ENCODE measurements at regions not wholly inside any gene's neighbourhood (a gene's known extent, or its start where the extent isn't known, plus 50 kb on each side); places are given as distances from the start of the nearest gene placed in this dataset.
"Not testable (repeated sequence)": the region's sequence is repeated elsewhere in the genome, so short reads cannot be mapped to it uniquely, and the experiment has no call there.

DNA sequence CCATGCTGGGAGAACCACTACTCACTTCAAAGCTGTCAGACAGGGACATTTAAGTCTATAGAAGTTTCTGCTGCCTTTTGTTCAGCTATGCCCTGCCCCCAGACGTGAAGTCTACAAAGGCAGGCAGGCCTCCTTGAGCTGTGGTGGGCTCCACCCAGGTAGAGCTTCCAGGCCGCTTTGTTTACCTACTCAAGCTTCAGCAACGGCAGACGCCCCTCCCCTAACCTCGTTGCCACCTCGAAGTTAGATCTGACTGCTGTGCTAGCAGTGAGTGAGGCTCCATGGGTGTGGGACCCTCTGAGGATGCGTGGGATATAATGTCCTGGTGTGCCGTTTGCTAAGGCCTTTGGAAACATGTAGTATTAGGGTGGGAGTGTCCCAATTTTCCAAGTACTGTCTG lies 276.7 kb downstream of the ZIC4 start:
- DNase-seq: no peak
- Histone ChIP-seq H3K4me3 (ENCODE audit: low read length) (no peak overlapping the region), H3K27ac (ENCODE audit: low read length) (no peak overlapping the region), H3K27me3 (ENCODE audit: control insufficient read depth, insufficient read depth, low read length) (no peaks in the 10 kb centered on the region), H3K9me3 (ENCODE audit: control insufficient read depth, low read depth, low read length) (no peaks in the 10 kb centered on the region), H3K4me1 (ENCODE audit: control insufficient read depth, insufficient read depth, low read length) (no peaks in the 10 kb centered on the region), H3K36me3 (ENCODE audit: control insufficient read depth, insufficient read depth, low read length) (no peaks in the 10 kb centered on the region)
- no CpG with 5 or more reads among the region's 8 CpGs for WGBS (ENCODE audit: insufficient coverage, low lambda C conversion rate)

GRCh38 chr3:147122350-147122749 lies 284.0 kb downstream of the ZIC4 start:
- WGBS (ENCODE audit: insufficient coverage, low lambda C conversion rate): 67% methylated on average over 1 of the region's 1 CpG

GRCh38 chr3:147119989-147120388 lies 286.4 kb downstream of the ZIC4 start:
- Histone ChIP-seq H3K9me3 (ENCODE audit: control insufficient read depth, low read depth, low read length) (no peaks in the 10 kb centered on the region), H3K27me3 (ENCODE audit: control insufficient read depth, insufficient read depth, low read length) (no peaks in the 10 kb centered on the region), H3K36me3 (ENCODE audit: control insufficient read depth, insufficient read depth, low read length) (no peaks in the 10 kb centered on the region), H3K4me1 (ENCODE audit: control insufficient read depth, insufficient read depth, low read length) (no peaks in the 10 kb centered on the region), H3K27ac (ENCODE audit: low read length) (no peak overlapping the region), H3K4me3 (ENCODE audit: low read length) (no peak overlapping the region)
- 11% methylated on average over 3 of the region's 4 CpGs for WGBS (ENCODE audit: insufficient coverage, low lambda C conversion rate)
- DNase-seq: no peak

More at GRCh38 chr3:147122350-147122749, 284.0 kb downstream of the ZIC4 start:
- Histone ChIP-seq H3K27me3 (ENCODE audit: control insufficient read depth, insufficient read depth, low read length) (no peaks in the 10 kb centered on the region), H3K9me3 (ENCODE audit: control insufficient read depth, low read depth, low read length) (no peaks in the 10 kb centered on the region), H3K36me3 (ENCODE audit: control insufficient read depth, insufficient read depth, low read length) (no peaks in the 10 kb centered on the region), H3K4me1 (ENCODE audit: control insufficient read depth, insufficient read depth, low read length) (no peaks in the 10 kb centered on the region), H3K4me3 (ENCODE audit: low read length) (no peak overlapping the region), H3K27ac (ENCODE audit: low read length) (no peak overlapping the region)
- DNase-seq: no peak

DNA sequence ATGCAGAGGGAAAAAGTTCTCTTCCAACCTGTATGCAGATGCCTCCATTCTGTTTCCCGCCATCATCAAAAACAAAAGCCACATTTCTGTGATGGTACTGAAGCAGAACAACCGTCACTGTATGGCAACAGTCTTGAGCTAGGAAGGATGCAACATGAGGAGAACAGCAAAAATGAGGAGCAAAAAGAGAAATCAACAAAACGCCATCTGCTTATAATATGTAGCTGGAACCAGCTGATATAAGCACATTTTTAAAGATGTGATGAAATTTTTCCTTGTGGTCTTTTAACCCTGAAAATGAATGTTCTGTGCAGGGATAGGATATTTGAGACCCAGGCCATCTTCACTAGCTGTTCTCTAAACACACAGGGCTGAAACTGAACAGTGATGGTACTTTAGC lies 287.0 kb downstream of the ZIC4 start:
- no peak overlapping the region for H3K4me3 ChIP-seq (ENCODE audit: low read length)
- WGBS (ENCODE audit: insufficient coverage, low lambda C conversion rate): no CpG with 5 or more reads among the region's 3 CpGs
- no peaks in the 10 kb centered on the region for H3K27me3 ChIP-seq (ENCODE audit: control insufficient read depth, insufficient read depth, low read length)
- no peaks in the 10 kb centered on the region for H3K4me1 ChIP-seq (ENCODE audit: control insufficient read depth, insufficient read depth, low read length)
- no peaks in the 10 kb centered on the region for H3K36me3 ChIP-seq (ENCODE audit: control insufficient read depth, insufficient read depth, low read length)
- DNase-seq: no peak
- no peaks in the 10 kb centered on the region for H3K9me3 ChIP-seq (ENCODE audit: control insufficient read depth, low read depth, low read length)
- no peak overlapping the region for H3K27ac ChIP-seq (ENCODE audit: low read length)

GRCh38 chr3:147118611-147119010 lies 287.7 kb downstream of the ZIC4 start:
- Histone ChIP-seq H3K4me1 (ENCODE audit: control insufficient read depth, insufficient read depth, low read length) (no peaks in the 10 kb centered on the region), H3K9me3 (ENCODE audit: control insufficient read depth, low read depth, low read length) (no peaks in the 10 kb centered on the region), H3K4me3 (ENCODE audit: low read length) (no peak overlapping the region), H3K27ac (ENCODE audit: low read length) (no peak overlapping the region), H3K36me3 (ENCODE audit: control insufficient read depth, insufficient read depth, low read length) (no peaks in the 10 kb centered on the region), H3K27me3 (ENCODE audit: control insufficient read depth, insufficient read depth, low read length) (no peaks in the 10 kb centered on the region)
- WGBS (ENCODE audit: insufficient coverage, low lambda C conversion rate): 80% methylated on average over 4 of the region's 5 CpGs
- no peak for DNase-seq

DNA sequence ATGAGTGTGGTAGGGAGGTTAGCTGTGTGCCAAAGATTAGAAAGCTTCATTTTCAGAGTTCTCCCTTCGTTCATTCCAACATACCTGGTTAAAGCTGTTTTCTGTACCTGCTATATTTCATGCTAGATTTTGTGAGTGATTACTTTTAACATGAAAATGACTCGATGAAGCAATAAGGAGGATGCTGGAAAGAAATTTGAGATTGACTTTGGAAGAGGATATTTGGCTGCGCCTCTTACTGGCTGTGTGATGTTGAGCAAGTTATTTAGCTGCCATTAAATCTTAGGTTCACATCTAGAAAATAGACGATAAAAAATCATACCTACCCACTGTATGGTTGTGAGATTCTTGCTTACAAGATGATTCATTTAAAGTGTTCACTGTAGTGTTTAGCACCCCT lies 288.7 kb downstream of the ZIC4 start:
- Histone ChIP-seq H3K27ac (ENCODE audit: low read length) (no peak overlapping the region), H3K4me3 (ENCODE audit: low read length) (no peak overlapping the region), H3K9me3 (ENCODE audit: control insufficient read depth, low read depth, low read length) (no peaks in the 10 kb centered on the region), H3K27me3 (ENCODE audit: control insufficient read depth, insufficient read depth, low read length) (no peaks in the 10 kb centered on the region), H3K4me1 (ENCODE audit: control insufficient read depth, insufficient read depth, low read length) (no peaks in the 10 kb centered on the region), H3K36me3 (ENCODE audit: control insufficient read depth, insufficient read depth, low read length) (no peaks in the 10 kb centered on the region)
- DNase-seq: no peak
- WGBS (ENCODE audit: insufficient coverage, low lambda C conversion rate): no CpG with 5 or more reads among the region's 4 CpGs

- no peaks in the 10 kb centered on the region for H3K27me3 ChIP-seq (ENCODE audit: control insufficient read depth, insufficient read depth, low read length)
- no peak overlapping the region for H3K4me3 ChIP-seq (ENCODE audit: low read length)
- no peaks in the 10 kb centered on the region for H3K4me1 ChIP-seq (ENCODE audit: control insufficient read depth, insufficient read depth, low read length)
- no peaks in the 10 kb centered on the region for H3K9me3 ChIP-seq (ENCODE audit: control insufficient read depth, low read depth, low read length)
- WGBS (ENCODE audit: insufficient coverage, low lambda C conversion rate): 92% methylated on average over 2 of the region's 3 CpGs
- H3K27ac ChIP-seq (ENCODE audit: low read length): no peak overlapping the region
- H3K36me3 ChIP-seq (ENCODE audit: control insufficient read depth, insufficient read depth, low read length): no peaks in the 10 kb centered on the region
- DNase-seq: no peak
Observed at GRCh38 chr3:147113293-147114044, 292.9 kb downstream of the ZIC4 start.

GRCh38 chr3:147099076-147099475 lies 307.3 kb downstream of the ZIC4 start:
- H3K4me1 ChIP-seq (ENCODE audit: control insufficient read depth, insufficient read depth, low read length): no peaks in the 10 kb centered on the region
- no CpG with 5 or more reads among the region's 3 CpGs for WGBS (ENCODE audit: insufficient coverage, low lambda C conversion rate)
- H3K27me3 ChIP-seq (ENCODE audit: control insufficient read depth, insufficient read depth, low read length): no peaks in the 10 kb centered on the region
- H3K4me3 ChIP-seq (ENCODE audit: low read length): no peak overlapping the region
- H3K27ac ChIP-seq (ENCODE audit: low read length): no peak overlapping the region
- H3K9me3 ChIP-seq (ENCODE audit: control insufficient read depth, low read depth, low read length): no peaks in the 10 kb centered on the region
- H3K36me3 ChIP-seq (ENCODE audit: control insufficient read depth, insufficient read depth, low read length): no peaks in the 10 kb centered on the region
- DNase-seq: no peak

DNA sequence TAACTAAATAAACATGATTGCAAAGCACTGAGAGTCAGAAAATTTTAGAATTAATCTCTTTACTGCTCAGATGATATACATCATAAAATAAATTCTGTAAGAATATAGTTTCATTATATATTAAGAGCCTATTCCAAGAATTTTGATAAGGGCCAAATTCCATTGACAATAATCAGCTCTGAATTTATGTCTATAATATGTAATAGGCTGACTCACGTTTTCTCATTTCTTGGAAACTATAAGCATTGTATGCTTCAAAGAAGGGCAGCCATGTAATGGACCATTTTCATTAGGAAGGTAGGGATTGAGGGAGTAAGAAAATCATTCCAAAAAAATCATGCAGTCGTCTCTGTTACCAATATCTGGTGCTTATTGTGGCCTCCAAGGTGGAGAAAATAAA lies 315.9 kb downstream of the ZIC4 start:
- Histone ChIP-seq H3K9me3 (ENCODE audit: control insufficient read depth, low read depth, low read length) (no peaks in the 10 kb centered on the region), H3K4me3 (ENCODE audit: low read length) (no peak overlapping the region), H3K4me1 (ENCODE audit: control insufficient read depth, insufficient read depth, low read length) (no peaks in the 10 kb centered on the region), H3K27ac (ENCODE audit: low read length) (no peak overlapping the region), H3K27me3 (ENCODE audit: control insufficient read depth, insufficient read depth, low read length) (no peaks in the 10 kb centered on the region), H3K36me3 (ENCODE audit: control insufficient read depth, insufficient read depth, low read length) (no peaks in the 10 kb centered on the region)
- DNase-seq: no peak
- WGBS (ENCODE audit: insufficient coverage, low lambda C conversion rate): 83% methylated on average over 1 of the region's 2 CpGs

DNA sequence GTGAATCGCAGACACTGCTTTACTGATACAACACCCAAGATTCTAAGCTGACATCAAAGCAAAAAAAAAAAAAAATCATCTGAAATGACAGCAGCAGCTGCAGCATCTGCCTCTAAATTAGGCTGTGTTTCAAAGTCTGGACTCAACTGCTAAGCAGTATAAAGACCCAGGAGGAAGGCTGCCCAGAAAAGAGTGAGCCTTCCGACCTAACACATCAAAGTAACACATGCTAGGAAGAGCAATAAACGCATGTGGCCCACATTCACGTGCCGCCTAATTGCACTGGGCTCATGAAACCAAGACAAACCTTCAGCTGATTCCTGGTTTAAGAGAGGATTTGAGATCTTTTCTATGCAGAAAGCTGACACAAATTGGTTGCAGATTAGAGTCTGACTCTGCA lies 317.1 kb downstream of the ZIC4 start:
- H3K27me3 ChIP-seq (ENCODE audit: control insufficient read depth, insufficient read depth, low read length): no peaks in the 10 kb centered on the region
- H3K36me3 ChIP-seq (ENCODE audit: control insufficient read depth, insufficient read depth, low read length): no peaks in the 10 kb centered on the region
- no peak overlapping the region for H3K27ac ChIP-seq (ENCODE audit: low read length)
- DNase-seq: no peak
- 60% methylated on average over 1 of the region's 5 CpGs for WGBS (ENCODE audit: insufficient coverage, low lambda C conversion rate)
- no peak overlapping the region for H3K4me3 ChIP-seq (ENCODE audit: low read length)
- H3K4me1 ChIP-seq (ENCODE audit: control insufficient read depth, insufficient read depth, low read length): no peaks in the 10 kb centered on the region
- no peaks in the 10 kb centered on the region for H3K9me3 ChIP-seq (ENCODE audit: control insufficient read depth, low read depth, low read length)

GRCh38 chr3:147059500-147059899 lies 346.8 kb downstream of the ZIC4 start:
- not testable (repeated sequence) for H3K9me3 ChIP-seq (ENCODE audit: control insufficient read depth, low read depth, low read length); H3K27me3 ChIP-seq (ENCODE audit: control insufficient read depth, insufficient read depth, low read length); DNase-seq; H3K27ac ChIP-seq (ENCODE audit: low read length); H3K4me3 ChIP-seq (ENCODE audit: low read length); H3K36me3 ChIP-seq (ENCODE audit: control insufficient read depth, insufficient read depth, low read length); H3K4me1 ChIP-seq (ENCODE audit: control insufficient read depth, insufficient read depth, low read length)
- WGBS (ENCODE audit: insufficient coverage, low lambda C conversion rate): 70% methylated on average over 2 of the region's 6 CpGs
